Eye (tissue), 1 donor: ENCODE measurements at regions not wholly inside any gene's neighbourhood (a gene's known extent, or its start where the extent isn't known, plus 50 kb on each side); places are given as distances from the start of the nearest gene placed in this dataset.
"Not testable (repeated sequence)": the region's sequence is repeated elsewhere in the genome, so short reads cannot be mapped to it uniquely, and the experiment has no call there.

Source experiments
- DNase-seq: peaks from one replicate; pipeline ENCODE4 v3.0.0-alpha.2; 2015

GRCh38 chr6:15827496-15828255 is 164.8 kb upstream of the DTNBP1 start:
- no peak for DNase-seq

- no peak for DNase-seq
Measured at GRCh38 chr6:15826814-15827318, 164.0 kb upstream of the DTNBP1 start.

- DNase-seq = no peak
Measured at GRCh38 chr6:15825332-15825930, 162.6 kb upstream of the DTNBP1 start.

- DNase-seq = no peak
Measured at GRCh38 chr6:15824811-15825210, 162.0 kb upstream of the DTNBP1 start.

GRCh38 chr6:15823838-15824414 is 161.1 kb upstream of the DTNBP1 start:
- DNase-seq = no peak

- DNase-seq = no peak
Measured at GRCh38 chr6:15822835-15823234, 160.0 kb upstream of the DTNBP1 start.

- no peak for DNase-seq
Measured at GRCh38 chr6:15819841-15820240, 157.0 kb upstream of the DTNBP1 start.

GRCh38 chr6:15819226-15819625 is 156.4 kb upstream of the DTNBP1 start:
- DNase-seq = no peak

GRCh38 chr6:15818491-15818890 is 155.7 kb upstream of the DTNBP1 start:
- no peak for DNase-seq

GRCh38 chr6:15818044-15818443 is 155.2 kb upstream of the DTNBP1 start:
- no peak for DNase-seq

GRCh38 chr6:15817100-15817499 is 154.3 kb upstream of the DTNBP1 start:
- DNase-seq = no peak

- DNase-seq = no peak
Measured at GRCh38 chr6:15816661-15817060, 153.8 kb upstream of the DTNBP1 start.

GRCh38 chr6:15813698-15814097 is 150.9 kb upstream of the DTNBP1 start:
- DNase-seq = not testable (repeated sequence)

GRCh38 chr6:15811107-15811506 is 148.3 kb upstream of the DTNBP1 start:
- DNase-seq = no peak

- no peak for DNase-seq
Measured at GRCh38 chr6:15810618-15811017, 147.8 kb upstream of the DTNBP1 start.

- DNase-seq = no peak
Measured at GRCh38 chr6:15809367-15809766, 146.5 kb upstream of the DTNBP1 start.

GRCh38 chr6:15804164-15805154 is 141.6 kb upstream of the DTNBP1 start:
- DNase-seq = peak; percentile 48

GRCh38 chr6:15802466-15802865 is 139.6 kb upstream of the DTNBP1 start:
- no peak for DNase-seq

- no peak for DNase-seq
Measured at GRCh38 chr6:15801912-15802311, 139.1 kb upstream of the DTNBP1 start.

- DNase-seq = no peak
Measured at GRCh38 chr6:15800841-15801617, 138.2 kb upstream of the DTNBP1 start.

- no peak for DNase-seq
Measured at GRCh38 chr6:15798533-15799255, 135.9 kb upstream of the DTNBP1 start.
